ENCODE measurements at regions not wholly inside any gene's neighbourhood (a gene's known extent, or its start where the extent isn't known, plus 50 kb on each side); places are given as distances from the start of the nearest gene placed in this dataset.

DNA sequence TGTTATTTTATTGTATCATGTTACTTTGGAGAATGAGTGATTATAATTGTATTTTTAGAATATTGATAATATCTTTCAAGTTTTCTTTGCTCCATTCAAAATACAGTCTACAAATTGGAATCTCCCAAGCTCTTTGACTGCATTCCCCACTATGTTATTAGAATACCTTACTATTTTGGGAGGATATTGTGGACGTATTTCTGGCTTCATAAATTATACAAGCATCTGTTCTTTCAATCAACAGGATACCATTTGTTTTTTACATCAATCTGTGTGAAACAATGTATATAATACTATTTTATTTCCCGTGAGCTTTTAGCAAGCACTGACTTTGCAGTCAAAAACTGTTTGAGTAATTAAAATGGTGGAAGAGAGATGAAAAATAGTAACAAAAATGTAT is 226.5 kb downstream of the PTPRC start:
- TF ChIP-seq, protein P1, sequence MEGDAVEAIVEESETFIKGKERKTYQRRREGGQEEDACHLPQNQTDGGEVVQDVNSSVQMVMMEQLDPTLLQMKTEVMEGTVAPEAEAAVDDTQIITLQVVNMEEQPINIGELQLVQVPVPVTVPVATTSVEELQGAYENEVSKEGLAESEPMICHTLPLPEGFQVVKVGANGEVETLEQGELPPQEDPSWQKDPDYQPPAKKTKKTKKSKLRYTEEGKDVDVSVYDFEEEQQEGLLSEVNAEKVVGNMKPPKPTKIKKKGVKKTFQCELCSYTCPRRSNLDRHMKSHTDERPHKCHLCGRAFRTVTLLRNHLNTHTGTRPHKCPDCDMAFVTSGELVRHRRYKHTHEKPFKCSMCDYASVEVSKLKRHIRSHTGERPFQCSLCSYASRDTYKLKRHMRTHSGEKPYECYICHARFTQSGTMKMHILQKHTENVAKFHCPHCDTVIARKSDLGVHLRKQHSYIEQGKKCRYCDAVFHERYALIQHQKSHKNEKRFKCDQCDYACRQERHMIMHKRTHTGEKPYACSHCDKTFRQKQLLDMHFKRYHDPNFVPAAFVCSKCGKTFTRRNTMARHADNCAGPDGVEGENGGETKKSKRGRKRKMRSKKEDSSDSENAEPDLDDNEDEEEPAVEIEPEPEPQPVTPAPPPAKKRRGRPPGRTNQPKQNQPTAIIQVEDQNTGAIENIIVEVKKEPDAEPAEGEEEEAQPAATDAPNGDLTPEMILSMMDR (conservative IDR thresholded peaks at IDR 0.05; ENCODE audit: low read depth, low read length), result no peak
- TF ChIP-seq EZH2 (IDR thresholded peaks at IDR 0.05; ENCODE audit: borderline replicate concordance, low read depth, low read length, poor library complexity, severe bottlenecking), result no peak

Data from A673 (cell line).